ENCODE measurements at regions not wholly inside any gene's neighbourhood (a gene's known extent, or its start where the extent isn't known, plus 50 kb on each side); places are given as distances from the start of the nearest gene placed in this dataset.

DNA sequence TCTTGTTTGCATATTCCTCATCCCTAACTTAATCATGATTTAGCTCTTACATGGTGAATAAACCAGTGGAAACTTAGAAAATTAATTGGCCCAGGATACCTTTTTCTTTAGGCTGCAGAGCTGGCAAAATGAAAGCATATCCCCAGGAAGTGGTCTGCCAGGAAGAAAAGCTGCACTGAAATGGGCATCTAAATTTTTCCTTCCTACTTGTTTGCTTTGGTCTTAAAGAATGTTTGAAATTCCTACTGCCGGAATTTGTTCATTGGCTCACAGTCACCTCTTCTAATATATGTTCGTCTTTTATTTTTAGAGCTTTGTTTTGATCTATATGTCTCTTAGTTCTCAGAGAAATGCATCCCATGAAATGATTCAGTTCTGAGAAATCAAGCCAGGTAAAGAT lies 113.2 kb upstream of the ELL2 start:
- no peak for DNase-seq (ENCODE audit: low read depth in 1 of 2, low spot score in 1 of 2)

DNA sequence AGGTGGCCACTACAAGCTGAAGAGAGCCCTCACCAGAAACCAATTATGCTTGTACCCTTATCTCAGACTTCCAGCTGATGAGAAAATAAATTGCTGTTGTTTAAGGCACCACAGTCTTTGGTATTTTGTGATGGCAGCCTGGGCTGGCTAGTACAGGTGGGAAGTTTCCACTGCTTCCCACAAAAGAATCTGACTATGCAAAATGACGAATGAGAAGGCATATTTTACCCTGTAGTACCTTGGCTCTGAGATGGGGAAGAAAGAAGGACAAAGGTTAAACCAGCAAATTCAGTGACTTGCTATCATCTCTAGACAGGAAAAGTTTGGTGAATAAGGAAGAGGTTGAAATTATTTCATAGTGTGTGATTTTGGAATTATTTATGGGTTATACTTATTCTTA lies 112.8 kb upstream of the ELL2 start:
- DNase-seq (ENCODE audit: low read depth in 1 of 2, low spot score in 1 of 2) = no peak

DNA sequence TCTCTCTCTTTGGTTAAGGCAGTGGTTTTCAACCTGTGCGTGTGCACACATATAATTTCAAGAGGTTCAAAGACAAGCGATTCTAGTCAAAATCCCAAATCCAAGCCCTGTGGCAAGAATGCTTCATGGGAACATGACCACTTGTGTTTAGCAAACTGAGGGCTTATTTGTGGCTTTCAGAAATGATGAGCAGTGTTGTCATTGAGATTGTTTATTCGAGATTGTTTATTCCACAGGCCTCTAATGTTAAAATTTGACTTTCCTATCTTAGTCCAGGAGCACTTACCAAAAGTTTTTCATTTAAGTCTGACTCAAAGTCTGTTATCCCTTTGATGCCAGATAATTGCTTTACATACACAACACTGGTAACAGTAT lies 111.1 kb upstream of the ELL2 start:
- no peak for DNase-seq (ENCODE audit: low read depth in 1 of 2, low spot score in 1 of 2)

DNA sequence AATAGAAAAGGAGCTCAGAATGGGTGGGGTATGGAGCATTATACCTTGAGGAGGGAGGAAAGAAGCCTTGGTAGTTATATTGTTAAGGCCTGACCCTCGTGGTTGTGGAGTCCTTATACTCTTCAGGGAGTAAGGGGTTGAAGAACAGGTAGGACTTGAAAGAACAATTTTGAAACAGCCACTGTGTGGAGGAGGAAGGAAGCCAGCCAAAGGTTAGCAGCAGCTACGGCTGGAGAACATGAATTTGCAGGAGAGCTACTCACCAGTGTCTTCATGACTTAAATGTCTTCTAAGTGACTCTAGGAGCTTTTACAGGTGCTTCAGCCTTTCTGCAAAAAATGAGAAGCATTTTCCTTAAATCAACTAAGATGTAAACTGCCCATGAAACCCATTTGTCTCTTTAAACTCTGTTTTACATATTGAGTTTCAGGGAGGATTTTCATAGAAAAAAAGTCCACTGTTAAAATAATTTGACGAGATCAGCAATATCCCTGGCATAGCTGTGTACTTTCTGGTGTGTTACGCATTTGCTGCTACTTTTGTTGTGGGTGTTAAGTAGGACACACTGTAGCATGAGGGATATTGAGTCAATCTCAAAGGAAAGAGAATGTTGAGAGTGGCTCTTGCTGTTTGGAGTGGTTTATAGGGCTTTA lies 110.6 kb upstream of the ELL2 start:
- DNase-seq (ENCODE audit: low read depth in 1 of 2, low spot score in 1 of 2) = no peak

DNA sequence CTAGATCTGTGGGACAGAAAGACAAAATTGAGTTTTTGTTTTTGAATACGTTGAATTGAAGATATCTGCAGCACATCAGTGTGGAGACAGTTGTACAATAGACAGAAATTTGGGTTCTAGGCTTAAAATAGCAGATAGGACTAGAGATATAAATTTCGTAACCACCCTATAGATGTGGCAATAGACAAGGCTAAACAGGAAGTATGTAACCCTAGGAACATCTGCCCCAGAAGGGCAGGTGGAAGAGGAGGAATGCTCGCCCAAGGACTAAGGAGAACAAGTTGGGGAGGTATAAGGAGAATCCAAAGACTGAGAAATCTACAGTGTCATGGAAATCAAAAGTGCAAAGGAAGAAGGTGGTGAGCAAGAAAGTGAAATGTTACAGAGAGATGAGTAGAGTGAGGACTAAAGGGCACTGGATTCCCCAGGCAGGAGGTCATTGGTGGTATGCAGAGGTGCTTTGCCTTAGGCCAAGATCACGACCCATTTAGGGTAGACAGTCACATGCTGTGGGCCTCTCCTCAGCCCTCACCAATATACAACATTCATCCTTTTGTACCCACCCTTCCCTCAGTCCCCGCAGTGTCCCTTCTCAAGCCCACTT lies 109.1 kb upstream of the ELL2 start:
- DNase-seq (ENCODE audit: low read depth in 1 of 2, low spot score in 1 of 2) = no peak

DNA sequence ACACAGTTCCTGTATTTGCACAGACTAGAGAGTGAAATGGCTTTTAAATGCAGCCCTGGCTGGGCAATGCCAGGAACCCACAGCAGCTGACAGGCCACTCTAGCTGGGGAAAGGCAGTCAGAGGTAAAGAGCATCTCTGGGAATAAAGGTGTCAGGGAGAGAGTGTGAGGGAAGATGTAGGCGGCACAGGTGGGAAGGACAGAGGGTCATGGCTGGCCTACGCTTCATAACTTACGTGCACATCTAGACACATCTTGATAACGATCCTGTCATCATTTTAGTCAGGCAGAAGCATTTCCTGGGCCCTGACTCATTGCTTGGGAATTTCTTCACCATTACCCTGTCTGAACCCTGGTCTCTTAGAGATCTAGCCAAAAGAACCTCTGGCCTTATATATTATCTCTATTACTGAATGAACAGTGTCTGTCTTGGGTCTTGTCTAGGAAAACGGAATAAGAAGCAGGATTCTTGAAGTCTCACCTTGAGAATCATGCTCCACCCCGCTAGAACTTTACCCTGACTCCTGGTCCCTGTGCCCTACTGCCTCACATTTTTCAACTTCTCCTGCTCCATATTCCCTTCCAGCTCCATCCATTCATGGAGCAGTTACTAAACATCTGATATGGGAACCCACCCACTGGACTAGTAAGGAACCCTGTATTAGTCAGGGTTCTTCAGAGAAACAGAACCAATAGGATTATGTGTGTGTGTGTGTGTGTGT lies 106.4 kb upstream of the ELL2 start:
- DNase-seq (ENCODE audit: low read depth in 1 of 2, low spot score in 1 of 2) = no peak

DNA sequence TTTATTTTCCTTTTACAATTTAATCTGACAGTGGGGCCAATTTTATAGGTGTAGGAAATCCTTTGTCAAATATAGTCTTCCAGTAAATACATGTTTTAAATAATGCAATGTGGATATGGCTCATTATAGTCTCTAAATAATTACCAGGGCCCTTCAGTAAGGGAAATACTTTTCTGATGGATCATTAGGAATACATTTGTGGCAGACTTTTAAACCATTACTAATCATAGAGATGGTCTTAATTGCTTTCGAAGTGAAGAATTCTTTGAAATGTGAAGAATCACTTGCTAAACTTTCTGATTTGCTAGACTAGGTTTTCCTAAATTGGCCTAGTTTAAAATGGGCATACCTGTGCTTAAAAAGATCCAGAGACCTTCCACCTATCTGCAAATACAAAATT lies 105.6 kb upstream of the ELL2 start:
- DNase-seq (ENCODE audit: low read depth in 1 of 2, low spot score in 1 of 2) = no peak

DNA sequence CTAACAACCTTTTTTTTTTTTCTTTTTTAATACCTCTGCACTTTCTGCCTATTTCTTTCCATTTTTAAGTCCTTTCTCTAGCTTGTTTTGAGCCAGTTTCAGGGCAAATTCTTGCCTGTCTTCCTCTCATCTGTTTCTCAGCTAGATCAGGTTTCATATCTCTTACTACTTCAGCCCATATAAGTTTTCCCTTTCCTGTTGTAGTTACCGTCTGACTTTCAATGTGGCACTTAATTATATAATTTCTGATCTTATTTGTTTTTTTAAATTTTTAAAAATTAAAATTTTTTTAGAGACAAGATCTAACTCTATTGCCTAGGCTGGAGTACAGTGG lies 104.7 kb upstream of the ELL2 start:
- no peak for DNase-seq (ENCODE audit: low read depth in 1 of 2, low spot score in 1 of 2)

DNA sequence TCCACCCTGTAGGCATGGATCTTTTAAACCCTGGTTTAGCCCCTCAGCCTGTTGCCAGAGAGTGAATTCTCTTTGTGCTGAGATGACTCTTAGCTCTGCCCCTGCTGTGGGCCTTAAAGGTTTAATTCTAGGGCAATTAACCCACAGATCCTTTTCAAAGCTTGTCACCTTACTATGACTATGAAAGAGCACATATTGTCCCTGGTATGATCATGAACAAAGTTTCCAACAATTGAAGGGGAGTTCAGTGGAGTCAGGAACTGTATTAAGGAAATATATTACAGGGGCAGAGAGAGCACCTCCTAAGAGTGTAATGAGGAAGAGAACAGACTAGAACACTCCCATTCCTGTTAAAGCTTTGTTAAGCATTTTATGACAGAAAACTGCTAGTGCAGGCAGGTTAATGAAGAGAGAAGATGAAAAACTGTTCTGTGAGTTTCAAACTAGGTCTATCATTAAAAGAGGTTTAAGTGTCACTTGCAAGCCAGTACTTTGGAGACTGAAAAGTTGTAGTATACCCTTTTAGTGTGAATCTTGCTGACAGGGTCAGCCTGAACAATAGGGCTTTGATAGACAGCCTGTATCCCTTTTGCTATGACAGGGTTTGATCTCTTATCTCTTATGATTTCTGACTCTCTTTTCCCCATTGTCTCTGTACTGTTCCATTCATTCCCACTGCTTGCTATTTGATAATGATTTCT lies 104.2 kb upstream of the ELL2 start:
- DNase-seq (ENCODE audit: low read depth in 1 of 2, low spot score in 1 of 2) = no peak

DNA sequence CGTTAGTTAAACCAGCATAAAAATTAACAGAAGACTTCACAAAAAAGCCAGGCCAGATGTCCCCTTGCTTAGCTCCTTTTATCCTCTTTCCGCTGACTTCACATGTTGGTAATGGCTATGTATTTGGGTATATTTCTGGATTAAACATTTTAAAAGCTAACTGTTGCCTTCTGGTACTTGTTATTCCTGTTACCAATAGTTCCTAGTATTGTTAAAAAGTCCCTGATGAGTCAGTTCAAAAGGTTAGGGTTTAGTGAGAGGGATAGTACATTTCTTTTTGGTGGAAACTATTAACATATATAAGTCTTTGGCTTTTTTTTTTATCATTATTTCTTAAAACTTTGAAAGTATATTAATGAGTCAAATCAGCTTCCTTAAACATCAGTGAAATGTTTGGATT lies 103.2 kb upstream of the ELL2 start:
- DNase-seq (ENCODE audit: low read depth in 1 of 2, low spot score in 1 of 2) = no peak

DNA sequence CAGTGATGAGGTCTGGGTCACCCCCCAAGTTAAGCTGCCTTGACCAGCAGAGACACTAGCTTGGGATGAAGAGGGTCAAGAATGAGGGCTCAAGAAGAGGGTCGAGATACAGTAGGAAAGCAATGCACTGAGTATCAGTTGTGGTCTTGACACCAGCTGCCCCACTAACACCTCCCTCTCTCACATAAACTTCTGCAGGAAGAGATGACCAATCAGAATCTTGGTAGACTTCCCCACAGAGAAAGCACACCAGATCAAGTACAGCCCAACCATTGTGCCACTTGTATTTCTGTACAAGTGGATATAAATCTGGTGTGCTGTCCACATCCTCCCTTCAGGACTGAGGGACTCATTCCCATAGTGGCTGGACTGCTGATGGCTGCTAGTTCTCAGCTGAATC lies 101.2 kb upstream of the ELL2 start:
- DNase-seq (ENCODE audit: low read depth in 1 of 2, low spot score in 1 of 2) = no peak

DNA sequence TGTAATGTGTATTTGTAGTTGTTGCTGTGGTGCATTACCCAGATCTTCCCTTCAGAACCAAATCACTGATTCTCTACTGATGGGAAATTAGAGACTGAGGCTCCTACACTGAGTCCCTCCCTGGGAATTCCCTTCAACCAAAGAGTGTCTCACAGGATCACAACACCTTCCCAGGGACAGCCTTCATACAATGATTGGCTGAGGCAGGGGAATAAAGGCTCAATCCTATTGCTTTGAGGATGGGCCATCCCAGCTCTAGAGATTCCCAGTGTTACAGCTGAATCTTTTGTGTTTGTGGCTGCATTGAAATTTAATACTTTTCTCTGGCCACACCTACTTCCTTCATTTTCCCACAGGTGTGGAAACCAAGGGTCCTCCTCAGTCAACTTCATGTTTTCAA lies 96.4 kb upstream of the ELL2 start:
- DNase-seq (ENCODE audit: low read depth in 1 of 2, low spot score in 1 of 2) = no peak

DNA sequence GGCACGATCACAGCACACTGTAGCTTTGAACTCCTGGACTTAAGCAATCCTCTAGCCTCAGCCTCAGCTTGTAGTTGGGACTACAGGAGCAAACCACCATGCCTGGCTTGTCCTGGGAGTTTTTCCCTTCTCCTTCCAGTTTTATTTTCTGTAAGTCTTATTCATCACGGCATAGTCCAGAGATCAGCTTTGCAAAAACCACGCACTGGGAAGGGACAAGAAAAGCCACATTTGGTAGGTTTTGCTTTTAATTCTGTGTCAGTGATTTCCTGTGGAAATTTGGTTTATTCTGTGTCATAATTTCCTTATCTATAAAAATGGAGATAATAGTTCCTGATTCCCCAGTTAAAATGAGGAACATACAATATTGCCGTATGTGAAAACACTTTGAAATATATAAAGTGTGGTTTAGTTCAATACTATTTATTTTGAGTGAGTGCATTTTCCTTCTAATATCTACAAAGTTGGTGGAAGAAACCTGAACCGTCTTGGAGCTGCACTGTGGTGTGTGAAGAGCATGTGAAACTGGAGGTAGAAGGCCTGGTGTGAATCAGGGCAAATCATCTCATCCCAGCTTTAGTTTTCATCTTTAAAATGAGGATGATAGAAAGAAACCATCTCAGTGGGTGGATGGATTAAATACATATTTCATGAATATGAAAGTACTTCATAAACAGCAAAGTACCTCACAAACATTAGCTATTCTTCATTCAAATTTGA lies 92.8 kb upstream of the ELL2 start:
- DNase-seq (ENCODE audit: low read depth in 1 of 2, low spot score in 1 of 2) = no peak

DNA sequence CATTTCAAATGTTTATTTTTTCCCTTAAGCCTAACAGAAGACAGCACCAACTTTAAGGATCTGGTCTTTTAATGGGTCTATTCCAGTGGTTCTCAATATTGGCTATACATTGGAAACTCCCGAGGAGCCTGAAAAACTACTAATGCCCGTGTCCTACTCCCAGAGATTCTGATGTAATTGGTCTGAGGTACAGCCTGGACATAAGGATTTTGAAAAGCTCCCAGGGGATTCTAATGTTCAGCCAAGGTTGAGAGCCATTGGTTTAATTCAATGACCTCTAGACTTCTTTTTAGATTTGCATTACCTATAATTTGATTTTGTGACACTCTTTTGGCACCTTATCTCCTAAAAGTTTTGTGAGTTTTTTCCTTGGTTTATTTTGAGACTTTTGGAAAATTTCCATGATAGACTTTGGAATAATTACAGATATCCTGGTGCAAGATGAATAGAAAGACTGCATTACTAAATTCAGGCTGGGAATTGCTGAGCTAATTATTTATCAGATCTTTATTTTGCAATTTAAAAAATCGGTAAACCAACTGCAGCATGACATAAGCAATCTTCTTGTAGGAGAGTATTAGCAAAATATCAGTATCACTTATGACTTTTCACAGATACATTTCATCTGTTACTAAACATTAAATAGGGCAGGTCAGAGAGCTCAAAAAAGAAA lies 91.5 kb upstream of the ELL2 start:
- DNase-seq (ENCODE audit: low read depth in 1 of 2, low spot score in 1 of 2) = no peak

DNA sequence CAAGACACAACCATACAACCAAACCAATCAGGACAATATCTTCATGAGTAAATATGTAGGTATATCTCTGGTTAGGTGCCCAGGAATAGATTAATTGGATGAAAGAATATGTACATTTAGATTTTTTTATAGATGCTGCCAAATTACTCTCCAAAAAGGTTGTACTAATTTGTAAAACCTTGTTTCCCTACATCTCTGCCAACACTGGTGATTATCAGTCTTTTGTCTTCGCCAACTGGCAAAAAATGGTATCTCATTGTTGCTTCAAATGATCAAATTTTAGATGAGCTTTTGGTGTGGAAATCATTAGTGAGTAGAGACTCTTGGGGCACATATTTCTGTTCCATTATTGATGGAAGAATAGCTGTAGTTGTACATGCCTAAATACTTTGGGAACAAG lies 90.7 kb upstream of the ELL2 start:
- DNase-seq (ENCODE audit: low read depth in 1 of 2, low spot score in 1 of 2) = no peak

DNA sequence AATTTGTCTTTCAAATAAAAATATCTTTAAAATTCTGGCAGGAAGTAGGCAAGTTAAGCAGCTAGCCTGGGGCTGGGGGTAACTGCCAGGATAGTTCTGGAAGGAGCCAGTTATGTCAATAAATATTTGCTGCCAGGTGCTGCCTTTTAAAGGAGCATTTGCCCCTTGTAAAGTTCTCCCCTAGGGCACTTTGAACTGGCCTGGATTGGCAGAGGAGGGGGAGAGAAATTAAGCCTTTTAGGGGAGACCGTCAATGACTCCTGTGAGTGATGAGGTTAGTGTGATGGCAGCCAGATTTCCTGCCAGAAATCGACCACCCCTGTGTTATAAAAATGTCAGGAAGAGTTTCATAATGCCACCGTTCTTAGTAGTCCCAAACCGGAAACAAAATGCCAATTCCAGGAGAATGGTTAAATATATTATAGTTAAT lies 89.8 kb upstream of the ELL2 start:
- no peak for DNase-seq (ENCODE audit: low read depth in 1 of 2, low spot score in 1 of 2)

DNA sequence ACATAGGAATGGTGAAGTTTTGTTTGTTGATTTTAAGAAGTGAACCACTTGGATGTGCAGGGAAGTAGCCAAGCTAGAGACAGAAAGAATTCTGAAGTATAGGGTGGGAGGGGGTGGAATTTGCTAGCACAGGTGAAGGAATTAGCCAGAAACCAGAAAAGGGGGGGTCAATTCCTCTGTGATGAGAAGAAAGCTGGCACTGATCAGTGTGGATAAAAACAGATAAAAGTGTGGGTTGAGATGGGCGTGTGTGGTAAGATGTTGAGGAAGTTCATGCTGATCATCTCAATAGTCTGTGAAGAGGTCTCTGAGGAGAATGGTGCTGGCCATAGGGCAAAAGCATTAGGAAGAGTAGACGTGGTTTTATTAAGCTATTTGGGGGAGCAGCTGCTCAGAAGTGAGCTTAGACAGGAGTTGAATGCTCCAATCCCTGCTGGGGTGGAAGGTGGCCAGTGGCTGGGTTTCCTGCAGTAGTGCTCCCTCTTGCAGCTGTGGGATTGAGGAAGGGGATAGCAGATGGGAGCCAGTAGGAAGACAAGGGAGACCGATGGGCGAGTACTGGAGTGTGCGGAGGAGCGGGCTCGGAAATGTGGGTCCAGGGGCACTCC lies 88.7 kb upstream of the ELL2 start:
- DNase-seq (ENCODE audit: low read depth in 1 of 2, low spot score in 1 of 2) = no peak

DNA sequence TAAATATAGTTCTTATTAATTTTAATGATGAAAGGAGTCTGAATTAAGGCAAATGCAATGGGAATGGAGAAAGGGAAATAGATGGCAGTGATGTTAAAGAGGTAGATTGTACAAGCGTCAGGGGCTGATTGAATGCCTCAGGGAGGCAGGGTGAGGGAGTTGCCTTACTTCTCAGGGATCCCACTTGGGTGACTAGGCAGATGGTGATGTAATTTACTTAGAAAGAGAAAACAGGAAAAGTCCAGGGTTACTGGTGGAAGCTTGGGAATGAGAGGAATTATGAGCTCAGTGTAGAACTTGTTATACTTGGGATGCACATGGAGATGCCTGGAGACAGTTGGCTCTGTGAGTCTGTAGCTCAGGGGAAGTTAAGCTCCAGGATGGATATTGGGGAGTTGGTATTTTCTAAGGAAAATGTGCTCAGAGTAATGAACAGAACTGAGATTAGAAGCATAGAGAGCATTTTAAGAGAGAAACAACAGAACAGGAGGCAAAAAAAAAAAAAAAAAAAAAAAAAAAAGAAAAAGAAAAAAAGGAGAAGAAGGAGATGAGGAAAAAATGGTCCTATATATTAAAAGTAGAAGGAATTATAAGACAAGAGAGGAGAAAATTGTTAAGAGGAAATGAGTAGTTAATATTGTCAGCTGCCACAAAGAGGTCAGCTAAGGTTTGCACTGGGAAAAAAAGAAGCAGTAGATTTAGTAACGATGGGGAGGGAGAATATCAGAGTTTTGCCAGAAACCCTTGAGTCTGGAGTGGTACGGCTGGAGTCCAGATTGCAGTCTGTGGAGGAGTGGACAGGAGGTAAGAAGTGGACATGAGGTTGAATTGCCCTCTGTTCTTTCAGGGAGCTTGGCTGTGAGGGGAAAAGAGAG lies 88.0 kb upstream of the ELL2 start:
- no peak for DNase-seq (ENCODE audit: low read depth in 1 of 2, low spot score in 1 of 2)

DNA sequence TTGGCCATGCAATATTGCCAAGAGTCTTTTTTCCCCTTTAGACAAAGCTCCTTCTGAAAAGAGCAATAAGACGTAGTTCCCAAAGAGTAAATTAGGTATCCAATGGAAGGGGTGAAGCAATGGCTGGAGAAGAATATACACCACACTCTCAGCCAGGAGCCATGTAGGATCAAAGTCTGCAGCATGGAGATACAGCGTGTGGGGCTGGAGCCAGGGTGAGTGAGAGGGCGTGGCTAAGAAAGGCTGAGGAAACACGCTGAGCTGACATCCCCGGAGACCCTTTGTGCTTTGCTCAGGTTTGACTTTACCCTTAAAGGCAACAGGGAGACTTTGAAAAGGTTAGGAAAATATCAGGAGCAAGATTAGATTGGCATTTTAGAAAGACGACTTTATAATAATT lies 87.1 kb upstream of the ELL2 start:
- DNase-seq (ENCODE audit: low read depth in 1 of 2, low spot score in 1 of 2) = no peak

DNA sequence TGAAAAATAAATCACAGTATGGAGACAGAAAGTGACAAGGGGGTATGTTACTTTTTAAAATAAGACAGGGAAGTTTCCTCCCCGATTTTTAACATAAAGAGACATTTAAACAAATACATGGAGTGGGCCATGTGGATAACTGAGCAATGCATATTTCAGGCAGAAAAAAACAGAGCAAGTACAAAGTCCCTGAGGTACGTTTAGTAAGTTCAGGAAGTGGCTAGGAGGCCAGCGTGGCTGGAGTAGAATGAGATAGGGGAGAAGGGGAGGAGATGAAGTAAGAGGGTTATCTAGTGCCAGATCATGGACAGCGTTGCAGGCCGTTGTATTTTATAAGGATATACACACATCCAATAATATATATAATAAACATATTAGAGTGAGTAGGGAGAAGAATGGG lies 84.2 kb upstream of the ELL2 start:
- DNase-seq (ENCODE audit: low read depth in 1 of 2, low spot score in 1 of 2) = no peak
